CD14-positive monocyte (primary cell): ENCODE measurements at regions not wholly inside any gene's neighbourhood (a gene's known extent, or its start where the extent isn't known, plus 50 kb on each side); places are given as distances from the start of the nearest gene placed in this dataset.

ENCODE experiments used
- DNase-seq, 3 donors: peaks; one replicate each; pipeline ENCODE4 v3.0.0-alpha.2; 2011 to 2022
- H2AFZ ChIP-seq: 2 replicates; pipeline ENCODE4 v1.6.0; 2012; ENCODE audit warnings: mild to moderate bottlenecking, low read depth, low read length, inconsistent platforms; ENCODE audit not compliant: insufficient read depth, poor library complexity, severe bottlenecking
- H3K27ac ChIP-seq, 2 donors: 1 replicate in 1 of 2; 2 replicates in 1 of 2; pipeline ENCODE4 v1.5.1; 2012 to 2013; ENCODE audit warnings: low read length in 2 of 2, control low read depth in 1 of 2, inconsistent platforms in 1 of 2, low read depth in 1 of 2, mild to moderate bottlenecking in 1 of 2
- H3K27me3 ChIP-seq, 2 donors: one replicate each; pipeline versions ENCODE4 v1.6.0 to v1.6.1; 2011 to 2013; ENCODE audit warnings: low read length in 2 of 2; ENCODE audit not compliant: control insufficient read depth in 2 of 2, insufficient read depth in 2 of 2
- H3K36me3 ChIP-seq, 2 donors: replicated peaks in 1 of 2; 1 replicate in 1 of 2; 2 replicates in 1 of 2; pipeline versions ENCODE4 v1.5.1 to v1.6.1; 2012 to 2013; ENCODE audit warnings: low read length in 2 of 2, control low read depth in 1 of 2, inconsistent platforms in 1 of 2, mild to moderate bottlenecking in 1 of 2; ENCODE audit not compliant: insufficient read depth in 2 of 2, control insufficient read depth in 1 of 2
- H3K4me1 ChIP-seq, 2 donors: 1 replicate in 1 of 2; 2 replicates in 1 of 2; pipeline versions ENCODE4 v1.5.1 to v1.6.1; 2012 to 2013; ENCODE audit warnings: low read length in 2 of 2, control low read depth in 1 of 2, inconsistent platforms in 1 of 2, mild to moderate bottlenecking in 1 of 2, moderate library complexity in 1 of 2; ENCODE audit not compliant: insufficient read depth in 2 of 2, control insufficient read depth in 1 of 2
- H3K4me2 ChIP-seq: replicated peaks from 2 replicates; pipeline ENCODE3; 2012; ENCODE audit warnings: low read length, moderate library complexity, mild to moderate bottlenecking; ENCODE audit not compliant: poor library complexity, severe bottlenecking; ENCODE audit errors: extremely low read depth
- H3K4me3 ChIP-seq, 3 experiments: fragments of 200-600 bp in 1 of 3; sonication (generic) in 1 of 3; replicated peaks in 1 of 3; 1 replicate in 2 of 3; 2 replicates in 1 of 3; pipeline ENCODE4 v1.5.1; 2011 to 2013; ENCODE audit warnings: low read length in 3 of 3, mild to moderate bottlenecking in 3 of 3, control low read depth in 2 of 3, low read depth in 2 of 3, inconsistent platforms in 1 of 3, moderate library complexity in 1 of 3
- H3K79me2 ChIP-seq: 2 replicates; pipeline ENCODE4 v1.6.0; 2012; ENCODE audit warnings: mild to moderate bottlenecking, control low read depth, inconsistent platforms, low read length, moderate library complexity; ENCODE audit not compliant: insufficient read depth
- H3K9ac ChIP-seq: 2 replicates; pipeline ENCODE4 v1.6.0; 2017; ENCODE audit warnings: low read length, mild to moderate bottlenecking; ENCODE audit not compliant: insufficient read depth, poor library complexity, severe bottlenecking
- H3K9me3 ChIP-seq, 2 donors: replicated peaks in 1 of 2; 1 replicate in 1 of 2; 2 replicates in 1 of 2; pipeline versions ENCODE4 v1.5.1 to v1.6.1; 2012 to 2013; ENCODE audit warnings: low read length in 2 of 2, control low read depth in 1 of 2; ENCODE audit not compliant: control insufficient read depth in 1 of 2, insufficient read depth in 1 of 2
- H4K20me1 ChIP-seq: 2 replicates; pipeline ENCODE4 v1.6.0; 2012; ENCODE audit warnings: mild to moderate bottlenecking, low read length, control low read depth, moderate library complexity; ENCODE audit not compliant: insufficient read depth
- H3K27ac Mint-ChIP-seq, 7 donors: one replicate each; pipeline ENCODE4 v1.8.0; 2020; ENCODE audit warnings: mild to moderate bottlenecking in 7 of 7, mixed read lengths in 7 of 7, moderate library complexity in 6 of 7, inconsistent platforms in 2 of 7
- H3K27me3 Mint-ChIP-seq, 3 donors: one replicate each; pipeline ENCODE4 v1.8.0; 2021 to 2022; ENCODE audit warnings: low read depth in 3 of 3, mild to moderate bottlenecking in 3 of 3, mixed read lengths in 3 of 3, moderate library complexity in 3 of 3, inconsistent platforms in 1 of 3
- H3K36me3 Mint-ChIP-seq, 2 donors: one replicate each; pipeline ENCODE4 v1.8.0; 2020; ENCODE audit warnings: mixed read lengths in 2 of 2, inconsistent platforms in 1 of 2, mild to moderate bottlenecking in 1 of 2
- H3K4me1 Mint-ChIP-seq: one replicate; pipeline ENCODE4 v1.8.0; 2020; ENCODE audit warnings: mild to moderate bottlenecking, mixed read lengths
- H3K4me3 Mint-ChIP-seq, 2 donors: one replicate each; pipeline ENCODE4 v1.8.0; 2020; ENCODE audit warnings: mild to moderate bottlenecking in 2 of 2, mixed read lengths in 2 of 2, moderate library complexity in 1 of 2
- H3K9me3 Mint-ChIP-seq, 7 donors: one replicate each; pipeline ENCODE4 v1.8.0; 2020 to 2022; ENCODE audit warnings: mixed read lengths in 7 of 7, mild to moderate bottlenecking in 6 of 7, moderate library complexity in 6 of 7, inconsistent platforms in 2 of 7
- WGBS: methylation state at CpG from one replicate; pipeline ENCODE4 v1.1.5; 2013; ENCODE audit warnings: missing lambda C conversion rate; ENCODE audit not compliant: insufficient coverage; 5-methylcytosine and 5-hydroxymethylcytosine counted together
- intact Hi-C, 2 donors: fragments of 100-400 bp; cut with micrococcal nuclease; formaldehyde crosslinking; loops; one replicate each; pipeline versions ENCODE4 v1.15.0 to v1.15.1; 2023
- TF ChIP-seq, protein P1 (sequence below): fragments of 200-600 bp; IDR thresholded peaks from one replicate; pipeline ENCODE4 v1.8.0; 2022; ENCODE audit warnings: antibody characterized with exemption, mild to moderate bottlenecking

DNA sequence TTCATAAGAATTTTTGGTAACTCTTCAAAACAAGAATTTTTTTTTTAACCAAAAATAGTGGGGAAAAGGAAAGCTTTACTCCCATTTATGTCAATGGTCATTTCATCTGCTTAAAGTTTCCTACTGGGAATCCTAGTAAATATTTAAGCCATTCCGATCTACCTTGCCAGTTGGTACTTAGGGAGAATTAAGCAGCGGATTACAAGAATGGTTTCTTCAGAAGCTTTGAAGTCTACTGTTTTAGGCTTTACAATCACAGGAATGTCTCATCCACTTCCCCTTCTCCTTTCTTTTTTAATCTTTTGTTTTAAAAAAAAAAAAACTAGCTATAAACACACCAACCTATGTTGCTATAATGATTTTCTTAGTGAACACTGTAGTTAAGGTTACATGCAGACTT is 341.4 kb upstream of the ATP11B start:
- Histone ChIP-seq H3K4me2 (no peak overlapping the region), H3K9ac (no peak overlapping the region), H2AFZ (no peak overlapping the region), H3K36me3 (no peaks in the 10 kb centered on the region), H3K27me3 (no peaks in the 10 kb centered on the region), H3K79me2 (no peaks in the 10 kb centered on the region), H3K9me3 (no peaks in the 10 kb centered on the region), H4K20me1 (no peaks in the 10 kb centered on the region), H3K27ac (no peak overlapping the region), H3K4me1 (no peaks in the 10 kb centered on the region), H3K4me3 (no peak overlapping the region)
- Mint-ChIP-seq H3K4me1 (no peaks in the 10 kb centered on the region), H3K4me3 (no peak overlapping the region), H3K36me3 (no peaks in the 10 kb centered on the region), H3K9me3 (peaks cover 0 to 2% (median 0%) of the 10 kb centered on the region in 7 donors), H3K27me3 (peaks cover 0 to 2% (median 0%) of the 10 kb centered on the region in 3 donors), H3K27ac (no peak overlapping the region)
- intact Hi-C loops: no loop called here
- TF ChIP-seq, protein P1, sequence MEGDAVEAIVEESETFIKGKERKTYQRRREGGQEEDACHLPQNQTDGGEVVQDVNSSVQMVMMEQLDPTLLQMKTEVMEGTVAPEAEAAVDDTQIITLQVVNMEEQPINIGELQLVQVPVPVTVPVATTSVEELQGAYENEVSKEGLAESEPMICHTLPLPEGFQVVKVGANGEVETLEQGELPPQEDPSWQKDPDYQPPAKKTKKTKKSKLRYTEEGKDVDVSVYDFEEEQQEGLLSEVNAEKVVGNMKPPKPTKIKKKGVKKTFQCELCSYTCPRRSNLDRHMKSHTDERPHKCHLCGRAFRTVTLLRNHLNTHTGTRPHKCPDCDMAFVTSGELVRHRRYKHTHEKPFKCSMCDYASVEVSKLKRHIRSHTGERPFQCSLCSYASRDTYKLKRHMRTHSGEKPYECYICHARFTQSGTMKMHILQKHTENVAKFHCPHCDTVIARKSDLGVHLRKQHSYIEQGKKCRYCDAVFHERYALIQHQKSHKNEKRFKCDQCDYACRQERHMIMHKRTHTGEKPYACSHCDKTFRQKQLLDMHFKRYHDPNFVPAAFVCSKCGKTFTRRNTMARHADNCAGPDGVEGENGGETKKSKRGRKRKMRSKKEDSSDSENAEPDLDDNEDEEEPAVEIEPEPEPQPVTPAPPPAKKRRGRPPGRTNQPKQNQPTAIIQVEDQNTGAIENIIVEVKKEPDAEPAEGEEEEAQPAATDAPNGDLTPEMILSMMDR: no peak
- WGBS: no CpG with 5 or more reads among the region's 2 CpGs
- no peak for DNase-seq

DNA sequence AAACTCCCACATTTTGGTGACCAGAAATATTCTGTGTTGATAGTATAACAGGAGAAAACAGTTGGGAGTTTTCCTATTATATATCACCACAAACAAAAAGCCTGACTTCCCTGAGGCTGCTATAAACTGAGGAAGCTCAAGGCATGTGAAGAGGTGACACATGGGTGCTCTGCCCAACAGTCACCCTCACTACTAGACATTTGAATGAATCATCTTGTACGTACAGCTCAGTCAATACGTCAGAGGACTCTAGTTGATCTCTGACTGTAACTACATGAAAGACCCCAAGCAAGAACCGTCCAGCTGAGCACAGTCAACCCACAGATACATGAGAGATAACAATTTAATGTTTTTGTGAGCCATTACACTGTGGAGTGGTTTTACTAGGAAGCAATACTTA is 338.3 kb upstream of the ATP11B start:
- Histone ChIP-seq H3K27me3 (no peaks in the 10 kb centered on the region), H4K20me1 (no peaks in the 10 kb centered on the region), H2AFZ (no peak overlapping the region), H3K9ac (no peak overlapping the region), H3K27ac (no peak overlapping the region), H3K4me1 (no peaks in the 10 kb centered on the region), H3K4me2 (no peak overlapping the region), H3K9me3 (no peaks in the 10 kb centered on the region), H3K4me3 (no peak overlapping the region), H3K36me3 (no peaks in the 10 kb centered on the region), H3K79me2 (no peaks in the 10 kb centered on the region)
- no peak overlapping the region for H3K27ac Mint-ChIP-seq
- H3K9me3 Mint-ChIP-seq: peaks cover 0 to 6% (median 1%) of the 10 kb centered on the region in 7 donors
- H3K4me1 Mint-ChIP-seq: no peaks in the 10 kb centered on the region
- no peak for DNase-seq
- H3K4me3 Mint-ChIP-seq: no peak overlapping the region
- intact Hi-C loops: no loop called here
- no CpG with 5 or more reads among the region's 3 CpGs for WGBS
- H3K36me3 Mint-ChIP-seq: no peaks in the 10 kb centered on the region
- TF ChIP-seq, protein P1: no peak
- H3K27me3 Mint-ChIP-seq: no peaks in the 10 kb centered on the region
